Muscle layer of colon (tissue), 2 donors: ENCODE measurements at regions not wholly inside any gene's neighbourhood (a gene's known extent, or its start where the extent isn't known, plus 50 kb on each side); places are given as distances from the start of the nearest gene placed in this dataset.
"Not testable (repeated sequence)": the region's sequence is repeated elsewhere in the genome, so short reads cannot be mapped to it uniquely, and the experiment has no call there.

Experiments
- H3K27ac ChIP-seq: one replicate; pipeline ENCODE4 v1.7.0; 2013; ENCODE audit warnings: low read depth, mild to moderate bottlenecking, low read length, moderate library complexity
- H3K27me3 ChIP-seq, 2 donors: one replicate each; pipeline ENCODE4 v1.7.0; 2013; ENCODE audit warnings: low read length in 2 of 2, mild to moderate bottlenecking in 2 of 2; ENCODE audit not compliant: insufficient read depth in 2 of 2, control insufficient read depth in 1 of 2
- H3K36me3 ChIP-seq: one replicate; pipeline ENCODE4 v1.7.0; 2013; ENCODE audit warnings: mild to moderate bottlenecking, low read length; ENCODE audit not compliant: insufficient read depth
- H3K4me1 ChIP-seq: one replicate; pipeline ENCODE4 v1.7.0; 2013; ENCODE audit warnings: mild to moderate bottlenecking, low read length; ENCODE audit not compliant: insufficient read depth
- H3K4me3 ChIP-seq, 2 donors: one replicate each; pipeline ENCODE4 v1.7.0; 2013; ENCODE audit warnings: low read length in 2 of 2, low read depth in 1 of 2, mild to moderate bottlenecking in 1 of 2, moderate library complexity in 1 of 2
- H3K9ac ChIP-seq: one replicate; pipeline ENCODE4 v1.7.0; 2013; ENCODE audit warnings: low read length
- H3K9me3 ChIP-seq: one replicate; pipeline ENCODE4 v1.7.0; 2013; ENCODE audit warnings: mild to moderate bottlenecking, low read length
- donor health status: abdominal sarcoma.
- donor health status: Adenocarcinoma of cecum.

DNA sequence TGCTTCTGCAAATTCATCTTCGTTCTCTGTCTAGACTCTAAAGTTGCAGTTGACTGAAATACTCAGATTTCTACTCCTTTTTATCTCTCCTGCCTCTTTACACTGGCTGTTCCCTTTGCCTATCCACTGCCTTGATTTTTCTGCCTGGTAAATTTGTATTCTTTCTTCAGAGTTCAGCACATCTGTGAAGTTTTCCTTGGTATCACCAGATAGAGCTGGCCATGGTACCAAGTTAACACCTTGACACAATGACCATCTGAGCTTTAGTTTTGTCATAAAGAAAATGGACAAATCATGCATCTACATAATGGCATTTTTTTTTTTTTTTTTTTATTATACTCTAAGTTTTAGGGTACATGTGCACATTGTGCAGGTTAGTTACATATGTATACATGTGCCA is 143.0 kb downstream of the PPP1R3A start:
- Histone ChIP-seq H3K4me3 (no peak overlapping the region), H3K9ac (no peak overlapping the region), H3K4me1 (no peaks in the 10 kb centered on the region), H3K36me3 (no peaks in the 10 kb centered on the region), H3K27ac (no peak overlapping the region), H3K27me3 (no peaks in the 10 kb centered on the region), H3K9me3 (no peaks in the 10 kb centered on the region)

DNA sequence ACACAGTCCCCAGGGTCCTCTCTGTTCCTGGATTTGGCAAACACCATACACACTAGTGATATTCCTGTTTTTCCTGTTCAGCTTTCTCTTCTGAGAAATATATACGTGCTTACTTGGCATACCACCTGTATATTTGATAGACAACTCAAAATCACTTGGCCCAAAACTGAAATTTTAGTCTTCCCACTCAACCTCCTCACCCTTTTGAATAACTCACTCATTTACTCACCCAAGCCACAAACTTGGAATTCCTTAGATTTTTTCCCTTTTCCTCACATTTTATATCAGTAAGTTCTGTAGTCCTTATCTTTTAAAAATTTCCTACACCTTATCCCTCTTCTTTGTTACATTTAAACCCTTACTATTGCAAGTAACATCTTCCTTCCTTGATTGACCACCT is 143.4 kb downstream of the PPP1R3A start:
- H3K9me3 ChIP-seq: no peaks in the 10 kb centered on the region
- no peak overlapping the region for H3K4me3 ChIP-seq
- H3K9ac ChIP-seq: no peak overlapping the region
- H3K36me3 ChIP-seq: no peaks in the 10 kb centered on the region
- no peak overlapping the region for H3K27ac ChIP-seq
- H3K4me1 ChIP-seq: no peaks in the 10 kb centered on the region
- no peaks in the 10 kb centered on the region for H3K27me3 ChIP-seq

DNA sequence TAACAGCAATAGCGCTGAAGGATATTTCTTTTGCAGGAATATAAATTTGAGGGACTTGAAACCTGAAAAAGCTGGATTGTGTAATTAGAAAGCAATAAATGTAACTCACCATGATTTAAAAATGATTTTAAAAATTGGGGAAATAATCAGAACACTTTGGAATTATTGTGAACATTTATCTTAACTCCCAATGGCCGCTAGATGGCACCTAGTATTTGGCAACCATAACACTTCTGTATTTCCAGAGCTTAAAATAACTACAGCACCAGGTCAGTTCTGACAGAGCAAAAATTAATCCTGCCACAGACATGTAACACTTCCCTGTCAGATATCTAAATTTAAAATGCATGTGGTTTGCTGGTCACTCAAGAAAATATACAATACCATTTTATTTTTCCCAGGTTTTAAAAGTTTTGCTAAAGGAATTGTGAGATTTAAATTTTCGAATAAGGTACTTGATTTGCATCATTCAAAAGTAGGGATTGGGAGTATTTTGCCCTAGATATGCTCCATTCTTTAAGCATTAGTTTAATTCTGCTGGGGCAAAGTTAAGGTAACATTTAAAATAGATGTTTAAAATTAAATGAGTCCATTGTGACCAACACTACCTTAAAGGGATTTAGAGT is 144.5 kb downstream of the PPP1R3A start:
- Histone ChIP-seq H3K9ac (no peak overlapping the region), H3K4me3 (no peak overlapping the region), H3K27ac (no peak overlapping the region), H3K36me3 (no peaks in the 10 kb centered on the region), H3K9me3 (no peaks in the 10 kb centered on the region), H3K4me1 (no peaks in the 10 kb centered on the region), H3K27me3 (no peaks in the 10 kb centered on the region)

DNA sequence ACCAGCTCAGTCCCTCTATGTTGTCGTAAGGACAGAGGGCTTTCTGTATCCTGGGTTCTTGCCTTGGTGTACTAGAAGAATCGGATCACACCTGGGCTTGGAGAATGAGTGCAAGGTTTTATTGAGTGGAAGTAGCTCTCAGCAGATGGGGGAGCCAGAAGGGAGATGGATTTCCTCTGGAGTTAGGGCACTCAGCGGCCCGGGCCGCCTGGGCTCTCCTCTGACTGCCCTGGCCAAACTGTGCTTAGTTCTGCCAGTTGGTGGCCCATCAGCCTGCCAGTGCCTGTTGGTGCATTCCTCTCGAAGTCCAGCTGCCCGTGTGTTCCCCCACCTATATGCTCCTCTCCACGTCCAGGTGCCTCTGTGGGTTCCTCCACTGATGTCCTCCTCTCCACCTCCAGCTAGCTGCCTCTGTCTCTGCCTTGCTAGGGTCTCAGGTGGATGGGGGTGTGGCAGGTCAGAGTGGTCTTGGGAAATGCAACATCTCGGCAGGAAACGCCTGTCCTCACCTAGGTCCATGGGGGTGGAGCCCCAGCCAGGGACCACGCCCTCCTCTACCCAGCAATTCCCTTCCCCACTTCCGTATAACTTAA is 148.6 kb downstream of the PPP1R3A start:
- H3K36me3 ChIP-seq: no peaks in the 10 kb centered on the region
- no peaks in the 10 kb centered on the region for H3K9me3 ChIP-seq
- no peaks in the 10 kb centered on the region for H3K27me3 ChIP-seq
- H3K4me1 ChIP-seq: no peaks in the 10 kb centered on the region
- no peak overlapping the region for H3K9ac ChIP-seq
- H3K4me3 ChIP-seq: no peak overlapping the region
- no peak overlapping the region for H3K27ac ChIP-seq

DNA sequence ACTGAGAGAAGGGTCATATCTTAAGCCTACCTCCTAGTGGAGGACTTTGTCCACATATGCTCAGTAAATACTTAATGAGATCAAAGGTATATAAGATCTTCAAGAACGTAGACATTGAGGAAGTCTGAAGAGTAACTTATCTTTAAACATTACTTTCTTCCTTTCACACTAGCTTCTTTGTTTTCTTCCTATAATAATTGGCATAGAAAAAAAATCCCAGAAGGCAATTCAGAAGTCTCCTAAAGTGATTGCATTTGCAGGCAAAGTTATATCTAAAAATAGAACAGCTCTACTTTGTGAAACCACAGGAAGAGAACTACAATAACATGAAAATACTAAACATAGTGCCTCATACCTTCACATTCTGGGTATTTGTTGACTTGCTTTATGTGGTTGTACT is 150.4 kb downstream of the PPP1R3A start:
- Histone ChIP-seq H3K4me1 (peaks cover 5% of the 10 kb centered on the region), H3K27ac (no peak overlapping the region), H3K9ac (no peak overlapping the region), H3K27me3 (no peaks in the 10 kb centered on the region), H3K4me3 (no peak overlapping the region), H3K36me3 (no peaks in the 10 kb centered on the region), H3K9me3 (no peaks in the 10 kb centered on the region)

DNA sequence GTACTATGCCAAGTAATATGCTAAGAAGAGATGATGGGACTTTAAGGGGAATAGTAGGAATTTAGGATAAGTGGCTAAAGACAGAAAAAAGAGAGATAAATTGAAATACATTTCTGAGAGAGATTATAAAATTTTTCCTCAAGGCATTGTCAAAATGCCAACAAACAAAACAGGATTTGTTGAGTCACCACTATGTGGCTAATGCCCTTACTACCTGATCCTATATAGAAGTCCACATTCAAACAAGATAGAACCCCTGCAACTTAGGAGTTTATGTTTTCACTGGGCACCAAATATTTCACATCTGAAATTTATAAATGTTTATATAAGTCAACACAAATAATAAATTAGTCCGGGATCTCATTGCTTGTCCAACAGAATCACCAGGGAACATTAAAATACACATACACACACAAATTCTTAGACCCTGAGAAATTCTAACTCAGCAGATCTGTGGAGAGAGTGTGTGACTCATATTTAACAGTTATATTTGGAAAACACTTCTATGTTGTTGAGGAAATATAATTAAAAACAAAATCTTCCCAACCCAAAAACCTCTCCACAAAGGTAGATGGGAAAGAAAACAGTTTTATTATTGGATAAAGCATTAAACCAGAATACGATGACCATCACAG is 154.3 kb downstream of the PPP1R3A start:
- Histone ChIP-seq H3K27ac (no peak overlapping the region), H3K36me3 (no peaks in the 10 kb centered on the region), H3K27me3 (no peaks in the 10 kb centered on the region), H3K9ac (no peak overlapping the region), H3K9me3 (no peaks in the 10 kb centered on the region), H3K4me3 (no peak overlapping the region), H3K4me1 (peaks cover 5% of the 10 kb centered on the region)

DNA sequence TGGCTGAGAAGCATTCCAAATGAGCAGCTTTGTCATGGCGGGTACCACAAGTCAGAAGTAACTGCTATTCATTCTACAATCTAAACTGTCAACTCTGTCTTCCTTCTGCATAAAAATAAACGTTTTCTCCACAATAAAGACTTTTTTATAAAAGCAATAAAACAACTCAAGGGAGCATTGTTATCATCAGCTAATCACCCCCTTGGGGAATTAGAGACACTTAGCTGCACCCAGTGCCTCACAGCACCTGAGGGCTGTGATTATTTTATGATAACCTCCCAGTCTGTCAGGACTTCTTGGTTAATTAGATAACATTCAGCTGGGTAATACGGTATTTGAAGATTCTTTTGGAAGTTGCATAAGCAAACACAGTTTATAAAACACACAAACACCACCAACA is 155.6 kb downstream of the PPP1R3A start:
- Histone ChIP-seq H3K9me3 (no peaks in the 10 kb centered on the region), H3K27ac (no peak overlapping the region), H3K4me1 (peaks cover 5% of the 10 kb centered on the region), H3K27me3 (no peaks in the 10 kb centered on the region), H3K4me3 (no peak overlapping the region), H3K36me3 (no peaks in the 10 kb centered on the region), H3K9ac (no peak overlapping the region)

DNA sequence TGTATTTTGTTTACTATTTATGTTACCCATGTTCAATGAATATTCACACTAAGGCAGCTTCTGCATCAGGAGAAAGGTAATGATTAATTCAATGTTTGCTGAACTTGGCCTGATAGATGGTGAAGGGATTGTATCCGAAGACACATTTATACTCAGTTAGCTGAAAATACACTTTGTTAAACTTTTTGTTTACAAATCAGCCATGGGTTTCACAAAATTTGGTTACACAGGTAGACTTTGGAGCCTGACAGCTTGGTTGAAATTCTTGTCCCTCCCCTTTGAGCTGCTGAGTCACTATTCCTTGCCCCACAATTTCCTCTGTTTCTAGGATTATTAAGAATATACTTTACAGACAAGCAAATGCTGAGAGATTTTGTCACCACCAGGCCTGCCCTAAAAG is 162.6 kb downstream of the PPP1R3A start:
- Histone ChIP-seq H3K9me3 (no peaks in the 10 kb centered on the region), H3K36me3 (no peaks in the 10 kb centered on the region), H3K27ac (no peak overlapping the region), H3K9ac (no peak overlapping the region), H3K4me1 (no peaks in the 10 kb centered on the region), H3K4me3 (no peak overlapping the region), H3K27me3 (no peaks in the 10 kb centered on the region)

DNA sequence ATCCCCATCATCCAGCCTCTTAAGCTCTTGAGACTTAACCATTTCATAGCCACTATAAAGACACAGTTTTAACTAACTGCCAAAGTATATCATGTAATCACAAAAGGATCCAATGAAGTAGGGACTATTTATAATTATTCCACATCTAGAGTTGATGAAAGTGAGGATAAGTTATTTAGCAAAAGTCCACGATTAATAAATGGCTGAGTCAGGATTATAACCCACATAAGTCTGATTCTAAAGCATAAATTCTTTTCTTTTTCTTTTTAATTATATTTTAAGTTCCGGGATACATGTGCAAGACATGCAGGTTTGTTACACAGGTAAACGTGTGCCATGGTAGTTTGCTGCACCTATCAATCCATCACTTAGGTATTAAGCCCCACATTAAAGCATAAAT is 166.1 kb downstream of the PPP1R3A start:
- H3K36me3 ChIP-seq: no peaks in the 10 kb centered on the region

DNA sequence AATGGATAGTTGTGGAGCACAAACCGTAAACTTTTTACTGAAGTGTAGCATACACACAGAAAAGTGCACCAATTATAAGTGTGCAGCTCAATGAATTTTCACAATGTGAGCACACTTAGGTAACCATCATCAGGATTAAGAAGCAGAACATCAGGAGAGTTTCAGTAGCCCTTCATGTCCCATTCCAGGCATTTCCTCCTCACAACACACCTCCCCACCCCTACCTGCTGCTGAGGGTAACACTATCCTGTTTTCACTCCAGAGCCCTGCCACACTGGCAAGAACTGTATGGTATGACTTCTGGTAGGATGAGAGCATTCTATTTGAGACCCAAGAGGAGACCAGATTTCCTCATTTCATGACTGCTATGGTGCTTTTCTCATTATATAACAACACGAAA is 166.5 kb downstream of the PPP1R3A start:
- no peak overlapping the region for H3K4me3 ChIP-seq
- H3K27me3 ChIP-seq: no peaks in the 10 kb centered on the region
- H3K9ac ChIP-seq: no peak overlapping the region
- no peaks in the 10 kb centered on the region for H3K4me1 ChIP-seq
- H3K27ac ChIP-seq: no peak overlapping the region
- H3K9me3 ChIP-seq: no peaks in the 10 kb centered on the region
- no peaks in the 10 kb centered on the region for H3K36me3 ChIP-seq

More for the DNA sequence above, 166.1 kb downstream of the PPP1R3A start:
- H3K27me3 ChIP-seq: no peaks in the 10 kb centered on the region
- H3K27ac ChIP-seq: no peak overlapping the region
- H3K9me3 ChIP-seq: no peaks in the 10 kb centered on the region
- H3K4me1 ChIP-seq: no peaks in the 10 kb centered on the region
- H3K4me3 ChIP-seq: no peak overlapping the region
- H3K9ac ChIP-seq: no peak overlapping the region

DNA sequence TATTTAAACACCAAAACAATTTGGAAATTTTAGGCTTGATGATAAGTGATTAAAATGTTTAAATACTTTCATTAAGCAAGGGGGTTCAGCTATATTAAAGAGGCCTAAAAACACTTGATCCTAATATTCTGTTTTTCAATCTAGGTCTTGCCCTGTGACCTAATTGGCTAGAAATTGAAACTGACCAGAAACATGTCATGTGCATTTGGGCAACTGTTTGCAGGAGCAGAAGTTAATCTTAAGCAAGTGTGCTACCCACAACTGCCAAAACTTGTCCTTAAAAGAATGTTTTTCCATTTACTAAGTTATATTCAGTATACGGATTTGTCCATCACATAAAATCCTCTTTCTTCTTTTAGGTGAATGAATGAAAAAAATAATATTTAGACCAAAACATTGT is 167.3 kb downstream of the PPP1R3A start:
- Histone ChIP-seq H3K27ac (no peak overlapping the region), H3K9ac (no peak overlapping the region), H3K36me3 (no peaks in the 10 kb centered on the region), H3K4me1 (no peaks in the 10 kb centered on the region), H3K4me3 (no peak overlapping the region), H3K27me3 (no peaks in the 10 kb centered on the region), H3K9me3 (no peaks in the 10 kb centered on the region)

DNA sequence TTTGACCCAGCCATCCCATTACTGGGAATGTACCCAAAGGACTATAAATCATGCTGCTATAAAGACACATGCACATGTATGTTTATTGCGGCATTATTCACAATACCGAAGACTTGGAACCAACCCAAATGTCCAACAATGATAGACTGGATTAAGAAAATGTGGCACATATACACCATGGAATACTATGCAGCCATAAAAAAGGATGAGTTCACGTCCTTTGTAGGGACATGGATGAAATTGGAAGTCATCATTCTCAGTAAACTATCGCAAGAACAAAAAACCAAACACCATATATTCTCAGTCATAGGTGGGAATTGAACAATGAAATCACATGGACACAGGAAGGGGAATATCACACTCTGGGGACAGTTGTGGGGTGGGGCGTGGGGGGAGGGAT is 170.4 kb downstream of the PPP1R3A start:
- H3K4me3 ChIP-seq, H3K9ac ChIP-seq, H3K4me1 ChIP-seq, H3K27me3 ChIP-seq, H3K9me3 ChIP-seq, H3K27ac ChIP-seq, H3K36me3 ChIP-seq: not testable (repeated sequence)
